ENCODE measurements at regions not wholly inside any gene's neighbourhood (a gene's known extent, or its start where the extent isn't known, plus 50 kb on each side); places are given as distances from the start of the nearest gene placed in this dataset.

GRCh38 chr2:240357641-240358012 lies 77.8 kb upstream of the GPC1 start:
- TF ChIP-seq CTCF (IDR thresholded peaks at IDR 0.05) (no peak), POLR2A (IDR thresholded peaks at IDR 0.05) (no peak)
